ENCODE measurements at regions not wholly inside any gene's neighbourhood (a gene's known extent, or its start where the extent isn't known, plus 50 kb on each side); places are given as distances from the start of the nearest gene placed in this dataset.
"Not testable (repeated sequence)": the region's sequence is repeated elsewhere in the genome, so short reads cannot be mapped to it uniquely, and the experiment has no call there.

- TF ChIP-seq CTCF (IDR thresholded peaks at IDR 0.05) = no peak
- H3K36me3 Mint-ChIP-seq (ENCODE audit: low read depth) = no peaks in the 10 kb centered on the region
- DNase-seq = no peak
- H3K9me3 Mint-ChIP-seq = peaks cover 41% of the 10 kb centered on the region
- H3K4me1 Mint-ChIP-seq = peaks cover 26% of the 10 kb centered on the region
- no peak overlapping the region for H3K4me3 Mint-ChIP-seq
- no peak overlapping the region for H3K27ac Mint-ChIP-seq
- peaks cover 10% of the 10 kb centered on the region for H3K27me3 Mint-ChIP-seq (ENCODE audit: low read depth, poor library complexity)
Measured at GRCh38 chr5:173676375-173676774, 59.9 kb upstream of the BOD1 start.

- no peak for DNase-seq
Measured at GRCh38 chr5:173677125-173677672, 60.7 kb upstream of the BOD1 start.

GRCh38 chr5:173679909-173680630, 63.6 kb upstream of the BOD1 start:
- no peak for DNase-seq
- no peak for TF ChIP-seq CTCF (IDR thresholded peaks at IDR 0.05)
- no peak overlapping the region for H3K27ac Mint-ChIP-seq
- H3K9me3 Mint-ChIP-seq = peaks cover 36% of the 10 kb centered on the region
- no peaks in the 10 kb centered on the region for H3K4me1 Mint-ChIP-seq
- no peaks in the 10 kb centered on the region for H3K36me3 Mint-ChIP-seq (ENCODE audit: low read depth)
- no peak overlapping the region for H3K4me3 Mint-ChIP-seq
- H3K27me3 Mint-ChIP-seq (ENCODE audit: low read depth, poor library complexity) = peaks cover 7% of the 10 kb centered on the region

More at GRCh38 chr5:173677125-173677672, 60.7 kb upstream of the BOD1 start:
- peaks cover 19% of the 10 kb centered on the region for H3K4me1 Mint-ChIP-seq
- no peak overlapping the region for H3K4me3 Mint-ChIP-seq
- peaks cover 12% of the 10 kb centered on the region for H3K27me3 Mint-ChIP-seq (ENCODE audit: low read depth, poor library complexity)
- H3K36me3 Mint-ChIP-seq (ENCODE audit: low read depth) = no peaks in the 10 kb centered on the region
- TF ChIP-seq CTCF (IDR thresholded peaks at IDR 0.05) = no peak
- H3K27ac Mint-ChIP-seq = no peak overlapping the region
- H3K9me3 Mint-ChIP-seq = peaks cover 41% of the 10 kb centered on the region

GRCh38 chr5:173680660-173681242, 64.3 kb upstream of the BOD1 start:
- no peak for DNase-seq
- no peak overlapping the region for H3K4me3 Mint-ChIP-seq
- TF ChIP-seq CTCF (IDR thresholded peaks at IDR 0.05) = no peak
- no peak overlapping the region for H3K27ac Mint-ChIP-seq
- H3K4me1 Mint-ChIP-seq = no peaks in the 10 kb centered on the region
- H3K9me3 Mint-ChIP-seq = peaks cover 34% of the 10 kb centered on the region
- H3K27me3 Mint-ChIP-seq (ENCODE audit: low read depth, poor library complexity) = peaks cover 6% of the 10 kb centered on the region
- no peaks in the 10 kb centered on the region for H3K36me3 Mint-ChIP-seq (ENCODE audit: low read depth)

GRCh38 chr5:173682313-173682712, 65.9 kb upstream of the BOD1 start:
- no peak for TF ChIP-seq CTCF (IDR thresholded peaks at IDR 0.05)
- DNase-seq = no peak
- H3K9me3 Mint-ChIP-seq = peaks cover 22% of the 10 kb centered on the region
- H3K27ac Mint-ChIP-seq = no peak overlapping the region
- H3K4me3 Mint-ChIP-seq = no peak overlapping the region
- H3K27me3 Mint-ChIP-seq (ENCODE audit: low read depth, poor library complexity) = peaks cover 2% of the 10 kb centered on the region
- H3K4me1 Mint-ChIP-seq = peaks cover 9% of the 10 kb centered on the region
- no peaks in the 10 kb centered on the region for H3K36me3 Mint-ChIP-seq (ENCODE audit: low read depth)

GRCh38 chr5:173684535-173684934, 68.1 kb upstream of the BOD1 start:
- not testable (repeated sequence) for H3K27me3 Mint-ChIP-seq (ENCODE audit: low read depth, poor library complexity); DNase-seq; H3K27ac Mint-ChIP-seq; H3K36me3 Mint-ChIP-seq (ENCODE audit: low read depth); H3K4me3 Mint-ChIP-seq
- H3K9me3 Mint-ChIP-seq = peaks cover 14% of the 10 kb centered on the region
- H3K4me1 Mint-ChIP-seq = peaks cover 21% of the 10 kb centered on the region
